GM12878 (cell line): ENCODE measurements at regions not wholly inside any gene's neighbourhood (a gene's known extent, or its start where the extent isn't known, plus 50 kb on each side); places are given as distances from the start of the nearest gene placed in this dataset.

Source experiments
- ATAC-seq: fragments of 200-7000 bp; cut with Tn5 transposase; 3 replicates; pipeline ENCODE4 v1.9.1; 2020; ENCODE audit warnings: mild to moderate bottlenecking, moderate library complexity
- BruUV-seq: library from RNA; stranded (reverse); fragments of 400-500 nt; replicated peaks from 2 replicates; lab custom pipeline; 2021; lab: Mats Ljungman, UMichigan
- CTCF ChIA-PET: fragments of 300-600 bp; sonication (Branson Sonifier 250); formaldehyde crosslinking; extraction: SDS; loops from one replicate; lab custom pipeline; 2021; ENCODE audit warnings: inconsistent platforms; lab: Yijun Ruan, JAX
- POLR2A ChIA-PET: fragments of 350-600 bp; formaldehyde crosslinking; extraction: SDS; loops from one replicate; lab custom pipeline; 2021; ENCODE audit warnings: inconsistent platforms; lab: Charles Lee
- RAD21 ChIA-PET: fragments of 300-600 bp; sonication (Branson Sonifier 250); formaldehyde crosslinking; loops from one replicate; lab custom pipeline; 2023; ENCODE audit warnings: antibody characterized with exemption; ENCODE audit not compliant: unreplicated experiment; lab: Charles Lee
- SMC1A ChIA-PET: fragments of 300-600 bp; sonication (Branson Sonifier 250); formaldehyde crosslinking; loops from one replicate; lab custom pipeline; 2023; ENCODE audit not compliant: unreplicated experiment, uncharacterized antibody; lab: Charles Lee
- DNase-seq: peaks from one replicate; pipeline ENCODE4 v3.0.0-alpha.2; 2011; ENCODE audit warnings: low read depth, low spot score
- FAIRE-seq: peaks from 3 replicates; lab custom pipeline; 2011; peaks lifted over from hg19 to GRCh38; lab: Jason Lieb, UNC
- H2AFZ ChIP-seq: 2 replicates; pipeline ENCODE4 v1.6.0; 2011; ENCODE audit warnings: low read depth, low read length, control low read depth; ENCODE audit not compliant: control insufficient read depth
- H3K27ac ChIP-seq: 2 replicates; pipeline ENCODE4 v1.5.1; 2011; ENCODE audit warnings: control low read depth; ENCODE audit not compliant: control insufficient read depth, insufficient read depth
- H3K27me3 ChIP-seq, 2 experiments: replicated peaks in 1 of 2; 2 replicates each; pipeline versions ENCODE4 v1.6.0 to v1.6.1; 2011; ENCODE audit warnings: low read length in 1 of 2; ENCODE audit not compliant: control insufficient read depth in 2 of 2, insufficient read depth in 2 of 2
- H3K36me3 ChIP-seq, 2 experiments: 2 replicates each; pipeline ENCODE4 v1.5.1; 2011; ENCODE audit warnings: low read length in 1 of 2; ENCODE audit not compliant: control insufficient read depth in 2 of 2, insufficient read depth in 2 of 2
- H3K4me1 ChIP-seq: 2 replicates; pipeline ENCODE4 v1.6.1; 2011; ENCODE audit warnings: mild to moderate bottlenecking, low read length, moderate library complexity, mixed read lengths; ENCODE audit not compliant: control insufficient read depth, insufficient read depth
- H3K4me2 ChIP-seq: 2 replicates; pipeline ENCODE4 v1.6.0; 2011; ENCODE audit warnings: control low read depth; ENCODE audit not compliant: control insufficient read depth, insufficient read depth
- H3K4me3 ChIP-seq: fragments of 200-600 bp; sonication (generic); 2 replicates; pipeline ENCODE4 v1.5.1; 2016
- H3K79me2 ChIP-seq: 2 replicates; pipeline ENCODE4 v1.6.0; 2011; ENCODE audit warnings: low read length; ENCODE audit not compliant: control insufficient read depth, insufficient read depth
- H3K9ac ChIP-seq: 2 replicates; pipeline ENCODE4 v1.8.0; 2011; ENCODE audit warnings: low read length, control low read depth, mixed read lengths; ENCODE audit not compliant: control insufficient read depth, insufficient read depth
- H3K9me3 ChIP-seq: replicated peaks from 3 replicates; pipeline ENCODE4 v1.5.1; 2011; ENCODE audit warnings: mild to moderate bottlenecking, low read length; ENCODE audit not compliant: control insufficient read depth, insufficient read depth
- H4K20me1 ChIP-seq: 2 replicates; pipeline ENCODE4 v1.6.0; 2011; ENCODE audit not compliant: control insufficient read depth, insufficient read depth
- ESRRA ChIP-seq: IDR thresholded peaks from 2 replicates; pipeline ENCODE4 v1.6.1; 2012; ENCODE audit warnings: mild to moderate bottlenecking, low read length, improper control_type of control experiment
- EZH2 ChIP-seq: IDR thresholded peaks from 2 replicates; pipeline ENCODE4 v1.6.1; 2012; ENCODE audit warnings: low read depth, mild to moderate bottlenecking, control low read depth, inconsistent platforms, low read length, borderline replicate concordance; ENCODE audit not compliant: control insufficient read depth
- HCFC1 ChIP-seq: fragments of 150-350 bp; IDR thresholded peaks from 2 replicates; pipeline ENCODE4 v1.6.1; 2014; ENCODE audit warnings: low read length
- IKZF2 ChIP-seq, 2 experiments: fragments of 450-650 bp; IDR thresholded peaks; 2 replicates each; pipeline ENCODE4 v1.6.1; 2017; ENCODE audit warnings: mild to moderate bottlenecking in 2 of 2, moderate library complexity in 2 of 2
- IRF4 ChIP-seq: IDR thresholded peaks from 2 replicates; pipeline ENCODE4 v1.6.1; 2011; ENCODE audit warnings: low read depth, low read length
- JUND ChIP-seq: IDR thresholded peaks from 2 replicates; pipeline ENCODE4 v1.6.1; 2012; ENCODE audit warnings: low read depth, mild to moderate bottlenecking, low read length, improper control_type of control experiment, moderate library complexity
- MTA2 ChIP-seq: fragments of 450-650 bp; IDR thresholded peaks from 2 replicates; pipeline ENCODE4 v1.6.1; 2016; ENCODE audit warnings: low read depth, mild to moderate bottlenecking, moderate library complexity
- ZNF592 ChIP-seq: fragments of 450-650 bp; IDR thresholded peaks from 2 replicates; pipeline ENCODE4 v1.6.1; 2017; ENCODE audit warnings: mild to moderate bottlenecking, moderate library complexity
- WGBS: methylation state at CpG from one replicate; pipeline ENCODE4 v1.1.6; 2016; ENCODE audit warnings: low lambda C conversion rate; ENCODE audit not compliant: insufficient replicate concordance, insufficient coverage; ENCODE audit errors: missing lambda C conversion rate; 5-methylcytosine and 5-hydroxymethylcytosine counted together
- in situ Hi-C: fragments of 300-500 bp; cut with MboI; formaldehyde crosslinking; loops from 9 replicates; pipeline ENCODE4 v1.14.3; 2018; ENCODE audit warnings: mixed read lengths
- intact Hi-C: fragments of 100-400 bp; cut with micrococcal nuclease; formaldehyde crosslinking; loops from one replicate; pipeline ENCODE4 v1.14.2; 2022; ENCODE audit not compliant: unreplicated experiment
- TF ChIP-seq, protein P1 (sequence below): fragments of 450-650 bp; formaldehyde crosslinking; IDR thresholded peaks from 2 replicates; pipeline ENCODE4 v1.5.0; 2022; ENCODE audit warnings: mild to moderate bottlenecking, missing genetic modification characterization

- Histone ChIP-seq H3K4me3 (no peak overlapping the region), H3K27ac (no peak overlapping the region), H3K9ac (no peak overlapping the region), H3K4me1 (no peaks in the 10 kb centered on the region), H3K27me3 (no peaks in the 10 kb centered on the region), H3K79me2 (no peaks in the 10 kb centered on the region), H2AFZ (no peak overlapping the region), H4K20me1 (no peaks in the 10 kb centered on the region), H3K4me2 (no peak overlapping the region), H3K36me3 (no peaks in the 10 kb centered on the region), H3K9me3 (no peaks in the 10 kb centered on the region)
- ChIA-PET POLR2A (no interaction called here), SMC1A (no interaction called here), RAD21 (no interaction called here), CTCF (no interaction called here)
- in situ Hi-C loops (no loop called here), intact Hi-C loops (no loop called here)
- WGBS: 0% methylated on average over 3 of the region's 3 CpGs
- DNase-seq: no peak
- ATAC-seq: no peak
- no TSS peak for BruUV-seq
- no peak for FAIRE-seq
- no peak for TF ChIP-seq ZNF592
- TF ChIP-seq HCFC1: no peak
- TF ChIP-seq, protein P1, sequence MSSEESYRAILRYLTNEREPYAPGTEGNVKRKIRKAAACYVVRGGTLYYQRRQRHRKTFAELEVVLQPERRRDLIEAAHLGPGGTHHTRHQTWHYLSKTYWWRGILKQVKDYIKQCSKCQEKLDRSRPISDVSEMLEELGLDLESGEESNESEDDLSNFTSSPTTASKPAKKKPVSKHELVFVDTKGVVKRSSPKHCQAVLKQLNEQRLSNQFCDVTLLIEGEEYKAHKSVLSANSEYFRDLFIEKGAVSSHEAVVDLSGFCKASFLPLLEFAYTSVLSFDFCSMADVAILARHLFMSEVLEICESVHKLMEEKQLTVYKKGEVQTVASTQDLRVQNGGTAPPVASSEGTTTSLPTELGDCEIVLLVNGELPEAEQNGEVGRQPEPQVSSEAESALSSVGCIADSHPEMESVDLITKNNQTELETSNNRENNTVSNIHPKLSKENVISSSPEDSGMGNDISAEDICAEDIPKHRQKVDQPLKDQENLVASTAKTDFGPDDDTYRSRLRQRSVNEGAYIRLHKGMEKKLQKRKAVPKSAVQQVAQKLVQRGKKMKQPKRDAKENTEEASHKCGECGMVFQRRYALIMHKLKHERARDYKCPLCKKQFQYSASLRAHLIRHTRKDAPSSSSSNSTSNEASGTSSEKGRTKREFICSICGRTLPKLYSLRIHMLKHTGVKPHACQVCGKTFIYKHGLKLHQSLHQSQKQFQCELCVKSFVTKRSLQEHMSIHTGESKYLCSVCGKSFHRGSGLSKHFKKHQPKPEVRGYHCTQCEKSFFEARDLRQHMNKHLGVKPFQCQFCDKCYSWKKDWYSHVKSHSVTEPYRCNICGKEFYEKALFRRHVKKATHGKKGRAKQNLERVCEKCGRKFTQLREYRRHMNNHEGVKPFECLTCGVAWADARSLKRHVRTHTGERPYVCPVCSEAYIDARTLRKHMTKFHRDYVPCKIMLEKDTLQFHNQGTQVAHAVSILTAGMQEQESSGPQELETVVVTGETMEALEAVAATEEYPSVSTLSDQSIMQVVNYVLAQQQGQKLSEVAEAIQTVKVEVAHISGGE (CRISPR knock-in tag): no peak
- no peak for TF ChIP-seq ESRRA
- no peak for TF ChIP-seq JUND
- no peak for TF ChIP-seq EZH2
- TF ChIP-seq IRF4: no peak
- TF ChIP-seq MTA2: no peak
- no peak for TF ChIP-seq IKZF2 (IDR thresholded peaks at IDR 0.05)
These were observed 148.7 kb upstream of the POU1F1 start for GRCh38 chr3:87425056-87425455.
